HG02981 (cell line): ENCODE measurements at regions not wholly inside any gene's neighbourhood (a gene's known extent, or its start where the extent isn't known, plus 50 kb on each side); places are given as distances from the start of the nearest gene placed in this dataset.

ENCODE experiments used
- ATAC-seq: cut with Tn5 transposase; IDR thresholded peaks from one replicate; pipeline ENCODE4 v1.9.1; 2021; ENCODE audit warnings: mild to moderate bottlenecking, moderate library complexity; ENCODE audit not compliant: unreplicated experiment

DNA sequence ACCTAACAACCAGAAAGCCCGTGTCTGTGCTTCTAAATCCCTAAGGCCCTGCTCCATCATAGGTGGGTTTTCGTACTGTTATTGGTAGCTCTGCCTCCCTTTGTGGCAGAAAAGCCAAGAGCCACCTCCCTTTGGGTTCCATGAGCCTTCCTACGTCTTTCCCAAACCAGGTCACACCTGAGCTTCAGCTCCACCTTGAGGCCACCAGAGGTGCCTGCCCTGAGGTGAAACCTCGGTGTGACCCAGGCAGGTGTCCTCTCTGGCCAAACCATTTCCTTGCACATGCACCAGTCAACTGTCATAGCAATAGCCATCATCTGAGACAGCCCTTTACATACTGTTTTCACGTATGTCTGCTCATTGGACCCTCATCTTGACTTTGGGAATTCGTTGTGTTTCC is 188.0 kb upstream of the RBPJ start:
- ATAC-seq = no peak

DNA sequence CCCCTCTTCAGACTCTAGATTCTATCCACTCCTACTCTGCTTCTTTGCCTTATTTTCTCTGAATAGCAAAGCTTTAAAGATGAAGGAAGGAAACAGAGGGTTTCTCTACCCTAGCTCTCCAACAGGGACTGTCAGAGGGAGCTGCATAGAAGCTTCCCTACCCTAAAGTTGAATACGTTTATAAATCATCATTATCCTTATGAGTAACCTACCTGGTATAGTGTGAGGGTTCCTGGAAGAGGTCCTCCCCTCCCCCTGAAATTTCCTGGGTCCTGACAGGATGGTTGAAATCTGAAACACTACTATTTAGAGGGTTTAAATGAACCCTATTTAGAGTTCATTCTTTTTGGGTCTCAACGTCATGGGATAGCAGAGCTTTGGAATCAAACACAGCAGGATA is 187.0 kb upstream of the RBPJ start:
- no peak for ATAC-seq

DNA sequence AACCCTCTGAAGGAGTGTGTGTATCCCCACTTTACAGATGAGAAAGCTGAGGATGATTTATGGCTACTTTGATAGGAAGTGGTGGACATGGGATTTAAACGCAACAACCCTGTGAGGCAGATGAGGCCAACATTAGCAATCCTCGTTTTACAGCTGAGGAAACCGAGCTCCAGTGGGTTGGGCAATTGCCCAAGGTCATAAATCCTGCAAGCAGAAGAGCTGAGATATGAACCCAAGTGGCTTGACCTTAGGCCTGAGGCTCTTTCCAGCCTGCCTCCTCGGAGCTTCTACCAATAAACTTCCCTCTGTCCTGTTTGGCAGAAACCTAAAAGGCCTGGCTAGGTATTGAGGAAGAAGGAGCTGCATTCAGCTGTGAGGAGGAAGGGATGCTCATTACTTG is 185.5 kb upstream of the RBPJ start:
- ATAC-seq = no peak

DNA sequence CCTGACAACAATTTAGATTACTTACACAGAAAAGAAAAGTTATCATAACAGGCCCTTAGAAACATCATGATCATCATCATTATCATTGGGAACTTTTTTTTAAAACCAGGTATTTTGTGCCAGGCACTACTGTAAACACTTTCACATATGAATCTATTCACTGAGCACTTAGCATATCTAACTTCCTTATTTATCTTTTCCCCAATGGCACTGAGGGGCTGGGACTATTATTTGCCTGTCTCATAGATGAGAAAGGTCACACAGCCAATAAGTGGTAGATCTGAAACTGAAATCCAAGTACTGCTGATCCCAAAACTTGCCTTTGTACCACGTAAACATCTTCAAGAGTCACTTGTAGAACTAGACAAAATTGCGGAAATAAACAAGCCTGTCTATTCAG is 184.2 kb upstream of the RBPJ start:
- ATAC-seq = no peak

DNA sequence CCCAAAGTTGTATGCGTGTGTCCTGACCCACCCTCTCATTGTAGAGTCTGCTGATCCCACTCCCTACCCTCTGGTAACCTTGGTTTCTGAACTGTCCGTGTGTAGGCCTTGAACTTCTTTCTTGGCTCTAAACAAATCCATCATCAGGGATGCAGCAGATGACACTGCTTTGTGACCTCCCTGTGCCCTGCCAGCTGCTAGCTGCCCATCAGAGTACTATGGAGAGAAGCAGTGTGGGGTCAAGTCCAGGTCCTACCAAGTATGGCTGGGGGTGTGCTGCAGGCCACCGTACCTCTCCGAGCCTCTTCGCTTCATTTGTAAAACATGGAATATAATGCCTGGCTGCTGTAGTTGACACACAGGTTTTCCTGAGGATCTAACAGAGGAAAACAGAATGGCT is 183.5 kb upstream of the RBPJ start:
- ATAC-seq = no peak

DNA sequence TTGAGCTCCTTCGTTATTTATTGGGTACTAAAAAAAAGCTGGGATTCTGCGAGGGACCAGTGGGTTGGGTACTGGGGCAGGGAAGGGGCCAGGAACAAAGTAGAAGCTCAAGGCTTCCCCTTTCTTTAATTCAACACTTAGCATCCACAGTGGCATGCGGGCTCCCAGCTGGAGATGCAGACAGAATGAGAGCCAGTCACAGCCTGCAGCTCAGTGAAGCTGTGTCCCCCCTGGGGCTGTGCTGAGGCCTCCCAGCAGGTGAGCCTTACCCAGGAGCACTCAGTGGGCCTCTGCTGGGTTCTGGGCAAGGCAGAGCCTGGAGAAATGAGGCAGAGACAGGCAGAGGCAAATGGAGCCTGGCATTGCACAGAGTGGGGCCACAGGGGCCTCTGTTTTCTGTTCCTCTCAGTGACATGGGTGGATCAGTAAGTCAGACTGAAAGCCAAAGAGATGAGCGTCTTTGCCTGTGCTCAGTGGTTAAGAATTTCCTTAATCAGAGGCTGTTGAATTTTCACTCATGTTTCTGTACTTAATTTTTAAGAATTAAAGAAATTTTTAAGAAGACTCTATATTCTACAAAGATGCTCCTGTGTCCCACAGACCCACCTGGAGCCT is 181.4 kb upstream of the RBPJ start:
- ATAC-seq = no peak

DNA sequence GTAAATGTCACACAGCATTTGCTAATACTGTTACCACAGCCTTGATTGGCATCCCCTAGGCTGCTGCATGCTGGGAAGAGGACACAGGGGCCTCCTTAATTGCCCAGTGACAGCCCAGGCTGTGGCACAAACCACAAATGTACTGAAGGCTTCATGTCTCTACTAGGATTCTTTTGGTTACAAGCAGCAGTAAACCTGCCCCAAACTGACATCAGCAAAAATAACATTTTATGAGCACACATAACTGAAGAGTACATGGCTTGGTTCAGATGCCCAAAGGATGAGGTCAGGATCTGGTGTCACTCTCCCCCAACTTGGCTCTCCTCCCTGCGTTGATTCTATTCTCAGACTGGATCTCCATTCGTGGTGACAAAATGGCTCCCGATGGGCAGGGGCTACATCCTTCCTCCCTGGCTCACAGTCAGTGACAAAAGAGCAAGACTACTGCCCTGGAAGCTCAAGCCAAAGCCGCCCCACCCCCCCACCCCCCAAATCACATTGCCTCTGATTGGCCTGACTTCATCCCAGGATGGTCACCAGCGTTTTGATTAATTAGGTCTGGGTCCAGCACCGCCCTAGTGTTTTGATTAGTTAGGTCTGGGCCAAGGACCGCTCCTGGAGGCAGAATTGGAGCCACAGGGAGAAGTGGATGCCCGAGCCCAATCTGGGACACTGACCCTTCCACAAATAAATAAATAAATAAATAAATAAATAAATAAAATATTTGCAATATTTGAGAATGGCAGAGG is 180.5 kb upstream of the RBPJ start:
- no peak for ATAC-seq

DNA sequence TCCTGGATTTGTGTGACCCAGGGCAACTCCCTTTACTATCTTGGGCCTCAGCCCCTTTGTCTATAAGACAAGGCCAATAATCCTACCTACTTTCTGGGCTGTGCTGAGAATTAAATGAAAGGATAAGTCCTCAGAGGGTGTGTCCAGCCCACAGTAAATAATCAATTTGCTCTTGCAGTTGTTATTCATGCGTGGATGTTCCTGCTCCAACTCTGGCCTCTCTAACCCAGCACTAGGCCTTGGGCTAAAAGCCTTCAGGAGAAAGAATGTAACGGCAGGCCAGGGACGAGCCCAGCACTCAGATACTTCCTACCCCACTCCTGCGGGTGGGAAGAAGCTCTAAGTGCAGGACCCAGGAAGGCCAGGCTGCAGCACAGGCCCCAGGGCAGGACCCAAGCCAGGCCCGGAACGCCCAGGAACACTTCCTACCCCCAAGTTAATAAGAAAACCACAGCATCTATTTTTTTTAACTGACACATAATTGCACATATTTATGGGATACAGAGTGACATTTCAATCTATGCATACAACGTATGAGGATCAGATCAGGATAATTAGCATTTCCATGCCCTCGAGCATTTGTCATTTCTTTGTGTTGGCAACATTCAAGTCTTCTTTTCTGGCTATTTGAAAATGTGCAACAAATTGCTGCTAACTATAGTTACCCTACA is 179.6 kb upstream of the RBPJ start:
- no peak for ATAC-seq

DNA sequence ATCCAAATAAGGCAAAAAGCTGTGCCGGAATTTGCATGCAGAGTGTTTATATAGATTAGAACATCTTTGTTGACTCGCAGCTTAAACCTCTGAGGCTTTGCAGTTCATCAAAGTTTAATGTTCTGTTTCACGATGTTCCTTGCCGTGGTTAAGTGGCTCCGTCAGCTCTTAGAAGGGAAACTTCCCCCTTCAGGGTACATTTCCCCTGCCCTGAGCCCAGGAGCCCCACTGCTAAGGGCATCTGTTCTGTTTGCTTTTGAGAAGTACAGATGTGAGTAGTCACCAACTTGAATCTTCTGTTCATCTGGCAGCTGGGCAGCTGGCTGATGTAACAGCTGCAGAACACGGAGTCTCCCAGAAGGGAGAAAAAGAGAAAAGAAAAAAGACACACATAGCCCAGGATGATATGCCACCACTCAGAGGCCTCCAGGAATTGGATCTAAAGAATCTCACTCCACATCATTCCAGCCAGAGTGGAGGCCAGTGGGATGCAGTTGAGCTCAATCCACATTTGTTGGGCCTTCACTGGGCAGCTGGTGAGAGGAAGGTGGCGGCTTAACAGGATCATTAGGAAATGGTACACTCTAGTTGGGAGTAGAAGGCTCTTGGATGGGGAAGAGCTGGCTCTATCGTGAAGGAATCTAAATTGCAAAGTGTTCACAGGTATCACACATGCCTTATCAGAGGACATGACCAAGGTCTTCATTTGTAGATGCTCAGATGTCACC is 178.7 kb upstream of the RBPJ start:
- ATAC-seq = no peak

DNA sequence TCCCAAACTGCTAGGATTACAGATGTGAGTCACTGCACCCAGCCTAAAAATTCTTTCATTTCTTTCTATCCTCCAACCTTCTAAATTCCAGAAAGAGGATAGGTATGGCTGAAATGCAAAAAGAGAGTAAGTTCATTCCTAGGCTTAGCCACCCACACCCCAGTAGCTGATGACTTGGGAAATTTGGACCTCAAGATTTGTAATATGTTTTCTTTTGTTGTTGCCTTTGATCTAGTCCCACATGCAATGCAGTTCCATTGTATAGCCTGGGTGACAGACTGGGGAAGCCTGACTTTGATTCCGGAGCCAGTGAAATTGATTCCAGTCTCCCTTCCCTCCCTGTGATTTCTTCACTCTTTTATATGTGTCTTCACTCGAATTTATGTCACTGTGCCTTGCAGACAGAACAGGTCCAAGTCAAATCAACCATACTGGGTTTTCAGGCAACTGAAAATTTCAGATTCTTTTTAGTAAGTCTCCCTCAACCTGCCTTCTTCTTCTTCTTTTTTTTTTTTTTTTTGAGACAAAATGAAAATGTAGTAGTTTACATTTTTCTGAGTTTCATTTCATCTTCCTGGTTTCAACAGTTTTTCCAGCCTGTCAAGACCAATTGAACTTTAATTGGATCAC is 176.2 kb upstream of the RBPJ start:
- ATAC-seq = no peak

DNA sequence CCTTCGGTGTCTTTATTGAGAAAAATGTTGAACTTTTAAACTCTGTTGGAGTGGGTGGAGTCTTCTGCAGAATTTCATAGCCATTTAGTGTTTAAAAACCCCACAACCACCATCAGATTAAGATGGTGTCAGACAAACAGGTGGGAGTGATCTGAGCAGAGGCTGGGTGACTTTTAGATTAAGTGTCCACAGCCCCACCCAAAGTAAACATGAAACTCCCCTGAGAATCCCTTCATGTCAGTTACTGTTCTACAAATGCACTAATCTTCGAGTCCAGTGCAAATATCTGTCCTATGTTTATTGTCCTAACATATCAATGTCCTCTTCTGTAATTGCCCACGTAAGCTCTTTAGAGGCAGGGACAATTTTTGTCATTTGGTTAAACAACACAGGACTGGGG is 175.6 kb upstream of the RBPJ start:
- ATAC-seq = no peak

DNA sequence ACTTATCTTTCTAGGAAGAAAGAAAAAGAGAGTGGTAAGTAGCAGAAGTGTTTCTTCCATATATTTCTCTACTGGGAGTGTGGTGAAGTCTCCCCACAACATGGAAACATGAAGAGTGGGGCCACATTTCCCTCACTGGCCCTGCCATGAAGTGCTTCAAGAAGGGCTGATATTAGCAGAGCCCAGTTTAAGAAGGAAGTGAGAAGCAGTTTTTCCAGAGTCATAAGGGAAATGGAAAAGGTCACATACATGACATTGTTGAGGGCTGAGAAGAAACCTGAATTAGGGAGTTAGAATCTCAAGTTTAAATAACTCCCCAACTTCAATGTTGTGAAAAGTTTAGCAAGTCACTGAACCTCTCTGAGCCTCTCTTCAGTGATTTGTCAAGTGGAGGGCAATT is 171.9 kb upstream of the RBPJ start:
- ATAC-seq = no peak

DNA sequence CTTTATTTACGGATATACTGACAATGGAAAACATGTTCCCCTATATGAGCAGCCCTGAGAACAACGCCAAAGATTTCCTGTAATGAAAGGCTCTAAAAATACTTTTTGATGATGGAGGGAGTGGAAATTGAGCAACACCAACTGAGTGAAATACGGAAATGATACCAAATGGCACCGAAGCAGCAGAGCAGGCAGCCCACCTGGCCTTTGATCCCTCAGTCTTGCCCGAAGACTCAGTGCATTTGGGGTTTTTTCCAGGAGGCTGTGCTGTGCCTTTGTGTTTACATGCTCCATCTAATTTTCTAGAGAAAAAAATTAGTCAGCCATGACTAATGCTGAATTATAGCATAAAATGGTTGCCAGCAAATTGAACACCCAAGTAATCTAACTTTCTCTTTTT is 169.9 kb upstream of the RBPJ start:
- ATAC-seq = no peak

DNA sequence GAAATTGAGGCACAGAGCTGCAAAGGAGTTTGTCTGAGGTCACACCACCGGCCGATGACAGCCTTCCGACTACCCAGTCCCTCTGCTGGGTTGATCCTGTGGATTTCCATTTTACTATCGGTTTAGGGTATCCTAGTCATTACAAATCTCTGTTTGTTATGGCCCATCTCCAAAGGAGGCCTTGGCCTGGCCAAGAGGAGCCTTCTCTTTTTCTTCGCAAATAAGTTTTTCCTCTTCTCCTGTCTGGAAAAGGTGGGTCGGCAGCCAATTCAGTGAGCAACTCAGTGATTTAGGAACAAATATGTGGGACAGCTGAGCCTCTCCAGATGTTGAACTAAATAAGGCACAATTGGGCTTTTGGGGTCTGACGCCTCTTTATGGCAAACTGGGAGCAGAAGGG is 169.2 kb upstream of the RBPJ start:
- ATAC-seq = no peak

DNA sequence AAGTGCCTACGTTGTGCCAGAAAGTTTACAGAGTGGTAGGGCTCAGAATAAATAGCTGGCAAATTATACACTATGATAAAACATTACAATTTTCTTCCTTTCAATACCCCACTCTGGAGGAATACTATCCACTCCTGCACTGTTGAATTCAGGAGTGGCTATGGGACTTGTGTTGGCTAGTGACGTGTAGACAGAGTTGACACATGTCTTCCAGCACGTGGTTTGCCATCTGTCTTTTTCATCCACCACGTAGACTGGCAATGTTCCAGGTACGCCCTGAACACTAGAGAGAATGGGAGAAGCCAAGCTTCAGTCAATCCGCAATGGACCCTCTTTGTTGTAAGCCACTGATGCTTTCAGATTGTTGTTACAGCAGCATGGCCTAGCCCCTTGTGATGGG is 168.8 kb upstream of the RBPJ start:
- no peak for ATAC-seq

DNA sequence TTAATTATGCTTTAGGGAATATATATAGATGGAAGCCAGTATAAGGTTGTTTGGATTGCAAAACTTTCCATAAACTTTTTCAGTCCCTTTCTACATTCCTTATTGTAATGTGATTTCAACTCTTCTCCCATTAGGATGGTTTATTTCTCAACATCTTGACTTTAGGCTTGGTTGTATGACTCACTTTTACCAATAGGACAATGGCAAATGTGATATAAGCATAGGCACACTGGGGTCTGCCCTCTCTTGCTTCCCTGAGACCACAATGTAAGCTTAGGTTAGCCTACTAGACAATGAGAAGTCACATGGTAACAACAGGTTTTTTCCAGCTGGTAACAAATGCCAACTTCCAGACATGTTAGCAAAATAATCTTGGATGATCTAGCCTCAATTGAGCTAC is 163.3 kb upstream of the RBPJ start:
- no peak for ATAC-seq

DNA sequence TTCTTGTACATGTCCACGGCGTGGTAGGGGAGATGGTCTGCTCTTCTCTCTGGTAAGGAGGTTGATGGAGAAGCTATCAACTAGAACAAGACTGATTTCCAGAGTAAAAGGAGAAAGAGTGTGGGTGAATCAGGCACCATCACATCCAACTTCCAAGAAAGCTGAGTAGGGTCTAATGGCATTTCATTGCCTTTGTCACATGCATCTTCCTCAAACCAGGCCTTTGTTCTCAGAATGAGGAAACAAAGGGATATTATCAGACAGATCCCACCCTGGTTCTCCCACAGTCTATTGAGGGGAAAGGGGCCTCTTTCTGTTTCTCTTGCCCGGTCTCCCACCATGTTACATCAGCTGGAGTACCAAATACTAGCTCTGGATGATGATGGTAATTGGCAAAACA is 160.2 kb upstream of the RBPJ start:
- ATAC-seq = no peak

DNA sequence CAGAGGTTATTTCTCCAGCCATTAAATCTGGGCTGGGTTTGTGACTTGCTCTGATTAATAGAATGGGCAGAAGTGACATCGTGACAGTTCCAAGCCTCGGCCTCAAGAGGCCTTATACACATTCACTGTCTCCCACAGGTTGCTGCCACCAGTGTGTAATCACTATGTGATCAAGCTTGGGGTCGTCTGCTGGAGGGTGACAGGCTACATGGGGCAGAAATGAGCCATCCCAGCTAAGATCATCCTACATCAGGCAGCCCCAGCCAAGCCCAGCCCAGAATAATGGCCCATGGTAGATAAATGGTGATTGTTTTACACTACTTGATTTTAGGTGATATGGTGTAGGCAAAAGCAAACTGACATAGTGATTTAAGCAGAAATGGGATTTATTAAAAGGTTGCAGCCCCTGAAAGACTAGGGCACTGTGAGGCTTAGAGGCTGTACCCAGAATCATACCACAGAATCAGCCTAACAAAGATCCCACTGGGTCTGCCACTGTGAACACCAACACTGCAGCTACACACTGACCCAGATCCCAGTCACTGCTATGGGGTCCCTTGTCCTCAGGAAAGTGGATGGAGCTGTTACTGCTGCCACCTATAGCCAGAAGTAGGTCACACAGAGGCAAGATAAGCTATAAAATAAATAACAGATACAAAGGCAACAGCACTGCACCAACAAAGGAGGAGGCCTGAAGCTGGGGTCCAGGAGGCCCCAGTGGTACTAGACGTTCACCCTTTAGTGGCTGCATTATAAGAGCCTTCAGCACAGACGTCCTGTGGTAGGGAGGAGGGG is 159.6 kb upstream of the RBPJ start:
- no peak for ATAC-seq

DNA sequence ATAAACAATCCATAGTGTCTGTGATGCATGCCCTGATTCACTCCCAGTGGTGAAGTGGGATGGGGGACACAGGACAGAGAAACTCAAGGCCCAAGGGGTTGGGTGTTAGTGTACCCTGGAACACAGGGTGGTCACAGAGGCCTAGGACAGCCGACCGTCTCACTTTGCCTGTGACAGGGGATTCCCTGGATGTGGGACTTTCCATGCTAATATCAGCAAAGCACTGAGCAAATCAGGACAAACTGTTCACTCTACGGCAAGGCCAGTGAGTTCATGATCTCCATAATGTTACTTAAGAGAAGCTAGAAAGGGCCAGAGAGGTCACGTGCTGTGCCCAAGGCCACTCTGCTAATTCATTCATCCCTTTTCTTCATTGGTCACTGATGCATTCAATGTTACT is 158.7 kb upstream of the RBPJ start:
- ATAC-seq = no peak
